GM12865 (cell line): ENCODE measurements at regions not wholly inside any gene's neighbourhood (a gene's known extent, or its start where the extent isn't known, plus 50 kb on each side); places are given as distances from the start of the nearest gene placed in this dataset.

ENCODE experiments used
- DNase-seq: peaks from one replicate; pipeline ENCODE4 v3.0.0; 2010; ENCODE audit warnings: low read depth
- H3K4me3 ChIP-seq: 2 replicates; pipeline ENCODE4 v1.5.1; 2011; ENCODE audit warnings: mild to moderate bottlenecking, low read depth, low read length, control low read depth
- CTCF ChIP-seq: IDR thresholded peaks from 2 replicates; pipeline ENCODE4 v1.5.1; 2011; ENCODE audit warnings: low read length, control low read depth, low read depth, inconsistent platforms; ENCODE audit not compliant: insufficient read depth; ENCODE audit errors: missing control alignments

- no peak overlapping the region for H3K4me3 ChIP-seq
- DNase-seq: no peak
- no peak for TF ChIP-seq CTCF
These were observed 71.4 kb upstream of the HHIP start for GRCh38 chr4:144574509-144574908.

- H3K4me3 ChIP-seq: no peak overlapping the region
- peak; percentile 40 for DNase-seq
- peak; percentile 22 for TF ChIP-seq CTCF
These were observed 70.8 kb upstream of the HHIP start for GRCh38 chr4:144575181-144575580.

GRCh38 chr4:144578681-144579080, 67.3 kb upstream of the HHIP start:
- DNase-seq: no peak
- TF ChIP-seq CTCF: no peak
- H3K4me3 ChIP-seq: no peak overlapping the region

- TF ChIP-seq CTCF: no peak
- H3K4me3 ChIP-seq: no peak overlapping the region
- no peak for DNase-seq
These were observed 66.4 kb upstream of the HHIP start for GRCh38 chr4:144579411-144580030.

GRCh38 chr4:144580430-144580829, 65.5 kb upstream of the HHIP start:
- DNase-seq: no peak
- no peak overlapping the region for H3K4me3 ChIP-seq
- no peak for TF ChIP-seq CTCF

- no peak overlapping the region for H3K4me3 ChIP-seq
- no peak for TF ChIP-seq CTCF
- DNase-seq: no peak
These were observed 63.7 kb upstream of the HHIP start for GRCh38 chr4:144582105-144582850.
